ENCODE measurements at regions not wholly inside any gene's neighbourhood (a gene's known extent, or its start where the extent isn't known, plus 50 kb on each side); places are given as distances from the start of the nearest gene placed in this dataset.
"Not testable (repeated sequence)": the region's sequence is repeated elsewhere in the genome, so short reads cannot be mapped to it uniquely, and the experiment has no call there.

GRCh38 chr2:87415586-87416265 is 332.2 kb upstream of the PLGLB2 start:
- not testable (repeated sequence) for DNase-seq

- not testable (repeated sequence) for DNase-seq
Measured at GRCh38 chr2:87416266-87416592, 331.7 kb upstream of the PLGLB2 start.

GRCh38 chr2:87417147-87417546 is 330.7 kb upstream of the PLGLB2 start:
- DNase-seq, result not testable (repeated sequence)

- not testable (repeated sequence) for DNase-seq
Measured at GRCh38 chr2:87417742-87418567, 329.9 kb upstream of the PLGLB2 start.

GRCh38 chr2:87418823-87419822 is 328.8 kb upstream of the PLGLB2 start:
- not testable (repeated sequence) for DNase-seq

- DNase-seq, result not testable (repeated sequence)
Measured at GRCh38 chr2:87419980-87420379, 327.9 kb upstream of the PLGLB2 start.

- not testable (repeated sequence) for DNase-seq
Measured at GRCh38 chr2:87420954-87421353, 326.9 kb upstream of the PLGLB2 start.

GRCh38 chr2:87423796-87424762 is 323.8 kb upstream of the PLGLB2 start:
- DNase-seq, result not testable (repeated sequence)

GRCh38 chr2:87424763-87425154 is 323.1 kb upstream of the PLGLB2 start:
- DNase-seq, result not testable (repeated sequence)

- not testable (repeated sequence) for DNase-seq
Measured at GRCh38 chr2:87425191-87425590, 322.7 kb upstream of the PLGLB2 start.

GRCh38 chr2:87425717-87426116 is 322.2 kb upstream of the PLGLB2 start:
- DNase-seq, result not testable (repeated sequence)

- not testable (repeated sequence) for DNase-seq
Measured at GRCh38 chr2:87428452-87429130, 319.3 kb upstream of the PLGLB2 start.

GRCh38 chr2:87429206-87429930 is 318.5 kb upstream of the PLGLB2 start:
- not testable (repeated sequence) for DNase-seq

GRCh38 chr2:87429931-87430275 is 318.0 kb upstream of the PLGLB2 start:
- not testable (repeated sequence) for DNase-seq

GRCh38 chr2:87431051-87431450 is 316.8 kb upstream of the PLGLB2 start:
- not testable (repeated sequence) for DNase-seq

- DNase-seq, result not testable (repeated sequence)
Measured at GRCh38 chr2:87432711-87433453, 315.0 kb upstream of the PLGLB2 start.

GRCh38 chr2:87436007-87436406 is 311.9 kb upstream of the PLGLB2 start:
- DNase-seq, result not testable (repeated sequence)

- not testable (repeated sequence) for DNase-seq
Measured at GRCh38 chr2:87437701-87438260, 310.1 kb upstream of the PLGLB2 start.

GRCh38 chr2:87438780-87439454 is 309.0 kb upstream of the PLGLB2 start:
- DNase-seq, result not testable (repeated sequence)

All from COR-L47 (cell line).